AG10803 (cell line): ENCODE measurements at regions not wholly inside any gene's neighbourhood (a gene's known extent, or its start where the extent isn't known, plus 50 kb on each side); places are given as distances from the start of the nearest gene placed in this dataset.
A peak's percentile ranks its signal among the peaks of the same experiment; 100 is the strongest.

Experiments
- DNase-seq: peaks from one replicate; pipeline ENCODE4 v3.0.0; 2010; ENCODE audit warnings: low read depth
- H3K4me3 ChIP-seq: 2 replicates; pipeline ENCODE4 v1.5.1; 2011; ENCODE audit warnings: mild to moderate bottlenecking, low read length, control low read depth
- CTCF ChIP-seq: conservative IDR thresholded peaks from 2 replicates; pipeline ENCODE4 v1.5.1; 2011; ENCODE audit warnings: mild to moderate bottlenecking, low read length, control low read depth, inconsistent platforms

DNA sequence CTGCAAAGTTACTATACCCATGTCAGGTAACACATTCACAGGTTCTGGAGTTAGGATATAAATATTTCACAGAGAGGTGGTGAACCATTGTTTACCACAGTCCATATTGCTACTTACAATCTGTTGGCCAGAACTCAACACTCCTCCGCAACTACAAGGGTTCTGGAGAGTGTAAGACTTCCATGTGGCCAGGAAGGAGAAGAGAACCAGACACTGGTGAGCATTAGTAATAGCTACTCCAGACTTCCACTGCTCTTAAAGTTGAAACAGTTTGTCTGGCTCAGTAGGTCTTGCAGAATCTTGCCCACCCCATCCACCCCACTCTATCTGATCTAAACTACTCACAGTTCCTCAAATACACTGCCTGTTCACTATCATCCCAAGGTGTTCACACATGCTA lies 369.6 kb downstream of the DUSP6 start:
- no peak for DNase-seq
- TF ChIP-seq CTCF = no peak
- no peak overlapping the region for H3K4me3 ChIP-seq

DNA sequence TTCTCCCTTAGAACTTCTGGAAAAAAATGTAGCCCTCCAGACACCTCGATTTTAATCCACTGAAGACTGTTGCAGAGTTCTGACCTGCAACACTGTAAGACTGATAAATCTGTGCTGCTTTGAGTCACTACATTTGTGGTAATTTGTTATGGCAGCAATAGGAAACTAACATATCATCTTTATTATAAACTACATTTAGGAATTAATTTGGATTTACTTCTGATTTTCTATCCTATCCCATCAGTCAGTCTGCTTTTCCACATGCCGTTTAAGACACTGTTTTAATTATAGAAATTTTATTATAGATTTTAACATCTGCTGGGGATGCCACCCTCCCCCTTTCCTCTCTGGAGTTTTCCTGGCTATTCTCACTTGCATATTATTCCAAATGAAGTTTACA lies 375.2 kb downstream of the DUSP6 start:
- DNase-seq = no peak
- H3K4me3 ChIP-seq = no peak overlapping the region
- TF ChIP-seq CTCF = no peak

- no peak for TF ChIP-seq CTCF
- no peak overlapping the region for H3K4me3 ChIP-seq
- DNase-seq = no peak
Measured at GRCh38 chr12:88973998-88974397, 378.3 kb downstream of the DUSP6 start.

GRCh38 chr12:88970740-88971139 lies 381.6 kb downstream of the DUSP6 start:
- no peak overlapping the region for H3K4me3 ChIP-seq
- no peak for DNase-seq
- no peak for TF ChIP-seq CTCF

DNA sequence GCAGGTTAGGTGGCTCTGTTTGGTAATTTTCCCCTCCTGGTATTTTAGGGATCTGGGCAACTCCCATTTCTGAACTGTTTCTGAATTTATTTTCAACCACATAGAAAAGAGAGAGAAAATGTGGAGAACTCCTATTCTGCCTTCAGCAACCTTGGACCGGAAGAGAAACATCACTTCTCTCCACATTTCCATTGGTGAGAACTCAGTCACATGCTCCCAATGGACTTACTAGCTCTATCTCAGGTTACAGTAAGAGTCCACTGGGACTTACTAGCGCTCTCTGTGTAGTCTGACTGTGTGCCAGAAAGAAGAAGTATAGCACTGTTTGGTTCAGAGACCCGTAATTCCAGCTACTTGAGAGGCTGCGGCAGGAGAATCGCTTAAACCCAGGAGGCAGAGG lies 383.2 kb downstream of the DUSP6 start:
- no peak overlapping the region for H3K4me3 ChIP-seq
- no peak for TF ChIP-seq CTCF
- DNase-seq = no peak

GRCh38 chr12:88960213-88960878 lies 380.1 kb upstream of the KITLG start:
- H3K4me3 ChIP-seq = no peak overlapping the region
- no peak for TF ChIP-seq CTCF
- peak; percentile 17 for DNase-seq

- no peak for TF ChIP-seq CTCF
- DNase-seq = no peak
- no peak overlapping the region for H3K4me3 ChIP-seq
Measured at GRCh38 chr12:88958946-88959345, 378.7 kb upstream of the KITLG start.
